PC-3 (cell line): ENCODE measurements at regions not wholly inside any gene's neighbourhood (a gene's known extent, or its start where the extent isn't known, plus 50 kb on each side); places are given as distances from the start of the nearest gene placed in this dataset.

Experiments used
- CTCF ChIP-seq: fragments of 300-600 bp; sonication (generic); conservative IDR thresholded peaks from 2 replicates; pipeline ENCODE4 v1.5.1; 2017; ENCODE audit warnings: antibody characterized with exemption, low read depth, mild to moderate bottlenecking, low read length
- EZH2 ChIP-seq: fragments of 300-600 bp; sonication (generic); IDR thresholded peaks from one replicate; pipeline ENCODE4 v1.6.1; 2017; ENCODE audit warnings: antibody characterized with exemption, mild to moderate bottlenecking, low read length; ENCODE audit not compliant: unreplicated experiment
- EZH2phosphoT487 ChIP-seq: fragments of 300-600 bp; sonication (generic); IDR thresholded peaks from 2 replicates; pipeline ENCODE4 v1.6.1; 2018; ENCODE audit warnings: mild to moderate bottlenecking, antibody characterized with exemption, low read length, borderline replicate concordance

GRCh38 chr11:134480136-134480712 lies 68.2 kb upstream of the B3GAT1 start:
- TF ChIP-seq EZH2 (no peak), CTCF (no peak), EZH2phosphoT487 (no peak)
